ENCODE measurements at regions not wholly inside any gene's neighbourhood (a gene's known extent, or its start where the extent isn't known, plus 50 kb on each side); places are given as distances from the start of the nearest gene placed in this dataset.

- Histone ChIP-seq H3K27ac (no peak overlapping the region), H3K4me3 (no peak overlapping the region), H3K4me2 (no peak overlapping the region), H3K27me3 (peaks cover 31 to 96% (median 89%) of the 10 kb centered on the region in 11 experiments; a peak in 21 of 22 replicates), H3K9me3 (replicated peaks in 1 of 11) (peaks cover 5 to 20% (median 12%) of the 10 kb centered on the region in 11 experiments; a peak in 21 of 22 replicates), H4K20me1 (no peaks in the 10 kb centered on the region), H3K36me3 (no peaks in the 10 kb centered on the region), H3K4me1 (no peaks in the 10 kb centered on the region), H3K9ac (no peak overlapping the region)
- no peak for TF ChIP-seq Cebpa-rat (IDR thresholded peaks at IDR 0.05)
Observed at GRCh38 chrX:82230013-82230412, 1028.1 kb downstream of the SH3BGRL start.

GRCh38 chrX:82232679-82233078 is 1030.8 kb downstream of the SH3BGRL start:
- H3K27ac ChIP-seq = no peak overlapping the region
- H3K36me3 ChIP-seq = no peaks in the 10 kb centered on the region
- no peak overlapping the region for H3K9ac ChIP-seq
- H3K4me1 ChIP-seq = no peaks in the 10 kb centered on the region
- H3K27me3 ChIP-seq = peaks cover 36 to 94% (median 83%) of the 10 kb centered on the region in 11 experiments; a peak in 21 of 22 replicates
- H3K9me3 ChIP-seq (replicated peaks in 1 of 11) = peaks cover 20 to 35% (median 22%) of the 10 kb centered on the region in 11 experiments
- H3K4me2 ChIP-seq = no peak overlapping the region
- H4K20me1 ChIP-seq = no peaks in the 10 kb centered on the region
- no peak for TF ChIP-seq Cebpa-rat (IDR thresholded peaks at IDR 0.05)
- no peak overlapping the region for H3K4me3 ChIP-seq

- TF ChIP-seq Cebpa-rat (IDR thresholded peaks at IDR 0.05) = no peak
- H3K36me3 ChIP-seq = no peaks in the 10 kb centered on the region
- no peak overlapping the region for H3K27ac ChIP-seq
- no peaks in the 10 kb centered on the region for H3K4me1 ChIP-seq
- no peaks in the 10 kb centered on the region for H4K20me1 ChIP-seq
- H3K9ac ChIP-seq = no peak overlapping the region
- no peak overlapping the region for H3K4me3 ChIP-seq
- peaks cover 36 to 70% (median 49%) of the 10 kb centered on the region in 11 experiments for H3K9me3 ChIP-seq (replicated peaks in 1 of 11)
- no peak overlapping the region for H3K4me2 ChIP-seq
- H3K27me3 ChIP-seq = peaks cover 19 to 93% (median 67%) of the 10 kb centered on the region in 11 experiments; a peak in 21 of 22 replicates
Observed at GRCh38 chrX:82237328-82237727, 1035.4 kb downstream of the SH3BGRL start.

All from BLaER1 treated with 17β-estradiol and CSF1 and Interleukin-3, amounts not matched to agents 10 nM and 100 nM (cell line).